Fibroblast of skin of back (primary cell): ENCODE measurements at regions not wholly inside any gene's neighbourhood (a gene's known extent, or its start where the extent isn't known, plus 50 kb on each side); places are given as distances from the start of the nearest gene placed in this dataset.
A peak's percentile ranks its signal among the peaks of the same experiment; 100 is the strongest.

Experiments
- DNase-seq: peaks from one replicate; pipeline ENCODE4 v3.0.0-alpha.2; 2013

DNA sequence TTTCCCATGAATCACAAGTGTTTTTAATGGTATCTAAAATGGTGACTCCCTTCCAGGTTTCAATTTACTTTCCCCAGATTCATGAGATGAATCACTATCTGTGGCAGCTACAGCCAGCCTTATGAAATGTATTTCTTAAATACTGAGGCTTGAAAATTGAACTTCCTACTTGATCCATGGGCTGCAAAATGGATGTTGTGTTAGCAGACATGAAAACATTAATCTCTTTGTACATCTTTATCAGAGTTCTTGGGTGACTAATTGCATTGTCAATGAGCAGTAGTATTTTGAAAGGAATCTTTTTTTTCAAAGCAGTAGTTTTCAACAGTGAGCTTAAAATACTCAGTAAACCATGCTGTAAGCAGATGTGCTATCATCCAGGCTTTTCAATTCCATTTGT is 250.8 kb downstream of the SLC6A15 start:
- DNase-seq: peak; percentile 66

DNA sequence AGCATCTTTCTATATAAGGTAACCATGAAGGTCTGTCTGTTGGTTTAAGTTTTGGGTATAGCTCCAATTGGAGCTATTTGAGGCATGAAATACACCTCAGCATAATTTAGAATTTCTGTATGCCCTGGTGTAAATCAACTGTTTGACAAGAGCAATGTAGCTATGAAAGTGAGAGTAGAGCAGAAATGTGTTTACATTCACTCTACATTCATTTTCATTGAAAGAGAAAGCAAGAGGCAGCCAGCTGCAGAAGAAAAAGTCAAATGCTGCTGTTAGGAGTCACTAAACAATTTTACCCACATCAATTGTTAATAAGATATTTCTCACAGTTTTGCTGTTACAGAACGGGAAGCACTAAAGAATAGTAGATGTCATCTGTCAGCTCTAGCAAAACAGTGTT is 252.5 kb downstream of the SLC6A15 start:
- DNase-seq: no peak

DNA sequence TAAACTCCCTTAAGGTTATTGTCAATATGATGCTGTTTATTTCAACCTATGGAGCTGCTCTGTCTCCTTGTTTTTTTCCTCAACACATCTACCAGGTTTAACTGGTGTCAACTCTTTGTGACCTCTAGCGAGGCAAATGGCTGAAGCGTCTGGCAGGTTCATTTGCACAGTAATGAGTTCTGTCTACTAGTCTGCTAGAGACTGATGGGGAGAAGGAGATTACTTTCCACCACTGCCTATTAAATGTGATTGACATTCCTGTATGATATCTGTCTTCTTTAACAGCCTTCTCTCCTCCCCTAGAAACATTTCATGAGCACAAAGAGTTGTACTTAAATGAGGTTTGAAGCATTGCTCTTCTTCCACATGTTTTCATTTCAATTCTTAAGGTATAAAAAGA is 253.7 kb downstream of the SLC6A15 start:
- no peak for DNase-seq

DNA sequence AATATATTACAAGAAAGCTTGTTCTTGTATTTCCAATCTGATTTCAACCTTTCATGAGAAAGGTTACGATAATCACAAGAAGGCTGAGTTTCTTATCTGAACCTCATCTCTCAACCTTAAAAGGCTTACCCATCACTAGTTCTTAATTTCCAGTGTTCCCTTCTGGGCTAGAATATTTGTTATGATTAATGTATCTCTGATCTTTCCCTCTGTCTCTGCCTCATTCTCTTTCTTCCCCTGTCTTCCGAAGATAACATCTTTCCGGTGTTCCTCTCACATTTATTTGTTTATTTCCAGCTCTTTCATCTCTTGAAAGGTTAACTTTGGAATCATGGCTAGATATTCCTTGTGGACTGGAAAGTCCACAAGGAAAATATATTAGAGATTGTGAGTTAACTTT is 255.9 kb downstream of the SLC6A15 start:
- no peak for DNase-seq

DNA sequence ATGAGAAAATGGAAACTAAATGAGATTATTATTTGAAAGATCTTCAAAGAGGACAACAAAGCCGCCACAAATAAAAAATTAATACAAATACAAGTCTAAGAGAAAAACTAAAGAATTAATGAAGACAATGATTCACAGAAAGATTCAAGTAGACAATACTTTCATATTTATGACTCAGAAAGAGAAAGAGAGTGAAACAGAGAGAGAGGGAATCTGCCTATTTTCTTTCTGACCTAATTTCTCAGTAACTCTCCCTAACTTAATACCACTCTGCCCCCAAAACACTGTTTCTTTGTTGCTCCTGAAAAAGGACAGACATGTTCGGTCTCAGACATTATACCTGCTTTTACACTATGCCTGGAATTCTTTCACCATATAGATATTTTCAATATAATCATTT is 259.1 kb downstream of the SLC6A15 start:
- DNase-seq: no peak

DNA sequence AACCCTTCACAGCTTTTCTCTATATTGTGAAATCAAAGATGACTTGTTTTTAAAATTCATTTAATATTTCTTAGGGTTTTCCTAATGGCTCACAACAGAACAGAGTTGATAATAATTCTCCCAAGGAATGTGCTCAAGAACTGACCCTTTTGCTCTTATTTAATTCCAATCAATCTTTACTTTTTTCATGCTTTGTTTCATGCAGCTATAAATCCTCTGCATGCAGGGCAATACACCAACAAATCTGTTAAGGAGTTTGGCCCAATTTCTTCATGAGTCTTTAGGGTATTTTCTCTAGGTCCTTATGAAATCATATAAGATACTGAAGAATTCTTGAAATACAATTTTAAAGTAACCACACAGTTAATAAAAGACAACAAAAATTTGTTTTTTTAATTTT is 264.2 kb downstream of the SLC6A15 start:
- DNase-seq: no peak

DNA sequence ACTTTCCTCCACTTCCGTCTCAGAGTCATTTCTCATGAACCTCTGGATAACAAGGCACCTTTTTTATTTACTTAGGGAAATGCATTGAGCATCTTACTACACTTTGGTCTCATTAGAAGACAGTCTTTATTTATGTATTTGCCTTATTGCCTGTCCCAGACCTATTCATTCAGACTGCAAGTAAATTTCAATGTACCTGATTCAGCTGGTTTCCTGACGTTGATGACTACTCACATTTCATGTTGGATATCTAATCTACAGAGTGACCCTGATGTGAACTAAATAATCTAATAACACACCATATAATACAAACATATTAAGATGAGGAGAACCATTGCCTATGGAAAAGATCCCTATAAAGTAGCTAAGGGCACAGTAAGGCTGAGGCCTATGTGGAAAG is 267.7 kb downstream of the SLC6A15 start:
- no peak for DNase-seq

DNA sequence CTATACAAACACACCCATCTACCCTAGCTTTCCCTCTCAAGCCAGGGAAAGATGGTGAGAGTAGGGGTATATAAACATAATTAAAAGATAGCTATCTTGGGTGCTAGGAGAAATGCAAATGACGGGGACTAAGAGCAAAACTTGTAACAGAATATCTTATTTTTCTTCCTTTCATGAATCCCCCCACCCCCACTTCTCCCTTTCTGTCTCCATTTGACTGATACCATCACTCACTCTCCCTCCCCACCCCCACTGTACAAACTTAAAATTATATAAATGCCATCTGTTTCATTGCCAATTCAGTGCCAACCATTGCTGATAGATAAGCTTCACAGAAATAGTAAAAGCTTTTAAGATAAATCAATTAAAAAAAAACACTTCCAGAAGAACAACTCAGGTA is 268.6 kb downstream of the SLC6A15 start:
- DNase-seq: no peak

DNA sequence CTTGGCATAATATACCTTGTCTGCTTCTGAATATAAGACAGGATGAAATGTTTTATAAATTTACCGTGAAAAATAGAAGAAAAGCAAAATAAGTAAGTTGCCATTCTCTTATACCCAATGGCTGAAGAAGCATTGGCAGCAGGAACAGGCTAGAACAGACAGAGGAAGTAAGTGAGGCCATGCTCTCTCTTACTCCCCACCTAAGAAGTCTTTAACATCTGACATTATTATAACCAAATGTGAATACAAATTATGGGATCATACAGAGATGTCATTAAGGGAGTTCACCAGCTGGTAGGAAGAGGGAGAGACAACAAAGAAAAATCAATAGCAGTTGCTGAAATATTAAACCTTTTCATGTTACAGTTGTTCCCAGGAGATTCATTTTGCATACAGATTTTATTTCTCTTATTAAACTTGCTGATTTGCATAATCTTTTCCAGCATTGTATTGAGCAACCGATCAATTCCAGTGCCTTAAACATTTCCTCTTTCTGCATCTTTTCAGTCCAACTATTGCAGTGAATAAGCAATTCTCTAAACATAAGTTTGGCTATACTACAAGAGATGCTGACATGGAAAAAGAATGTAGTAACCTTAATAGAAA is 270.6 kb downstream of the SLC6A15 start:
- no peak for DNase-seq

DNA sequence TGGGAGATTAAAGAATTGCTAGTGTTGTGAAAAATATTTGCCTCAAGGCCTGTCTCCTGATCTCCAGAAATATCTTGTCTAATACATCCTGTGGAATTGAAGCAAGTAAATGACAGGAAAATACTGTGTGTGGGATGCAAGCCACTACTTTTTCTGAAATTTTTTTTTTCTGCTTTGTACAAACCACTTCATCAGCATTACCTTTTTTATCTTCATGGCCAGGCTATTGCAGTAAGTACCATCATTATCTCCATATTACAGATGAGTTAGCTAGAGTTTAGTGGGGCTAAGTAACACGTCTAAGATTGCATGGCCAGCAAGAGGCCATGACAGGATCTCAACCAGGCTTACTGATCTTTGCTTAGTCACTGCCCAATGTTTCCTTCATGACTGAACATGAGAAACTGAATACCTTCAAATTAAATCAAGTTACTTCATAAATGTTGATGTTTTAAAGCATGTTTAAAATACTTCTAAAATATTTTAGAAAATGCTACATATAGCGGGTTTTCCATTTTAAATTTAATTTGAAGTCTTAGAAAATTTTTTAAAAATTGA is 273.7 kb downstream of the SLC6A15 start:
- peak; percentile 42 for DNase-seq

DNA sequence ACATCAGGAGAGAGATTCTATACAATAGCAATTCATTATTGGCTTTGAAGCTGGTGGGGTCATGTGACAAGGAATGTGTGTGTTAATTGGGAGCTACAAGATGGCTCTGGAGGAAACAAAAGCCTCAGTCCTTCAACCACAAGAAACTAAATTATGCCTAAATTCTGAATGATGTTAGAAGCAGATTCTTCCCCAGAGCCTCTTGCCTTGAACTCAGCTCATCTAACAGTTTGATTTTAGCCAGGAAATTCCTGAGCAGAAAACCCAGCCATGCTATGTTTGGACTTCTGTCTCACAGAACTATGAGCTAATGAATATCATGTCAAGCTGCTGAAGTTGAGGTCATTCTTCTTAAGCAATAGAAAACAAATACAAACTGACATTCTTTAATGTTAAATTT is 274.7 kb downstream of the SLC6A15 start:
- peak; percentile 77 for DNase-seq

DNA sequence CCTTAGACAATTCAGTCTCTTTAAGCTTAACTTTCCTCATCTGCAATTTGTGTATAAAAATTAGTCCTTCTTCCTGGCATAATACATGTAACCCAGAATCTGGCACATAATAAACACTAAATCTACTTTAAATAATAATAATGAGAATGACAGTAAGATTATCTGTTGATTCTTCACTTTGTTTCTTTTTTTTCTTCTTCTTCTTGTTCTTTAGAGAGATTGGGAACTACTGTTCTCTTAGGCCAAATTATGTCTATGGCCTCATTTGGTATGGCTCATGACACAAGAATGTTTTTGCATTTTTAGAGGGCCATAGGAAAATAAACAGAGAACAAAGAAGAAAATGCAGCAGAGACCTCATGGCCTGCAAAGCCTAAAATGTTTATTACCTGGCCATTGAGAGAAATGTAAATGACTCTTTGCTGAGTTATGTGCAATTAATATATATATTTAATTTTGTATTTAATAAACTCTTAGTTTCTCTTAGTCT is 275.8 kb downstream of the SLC6A15 start:
- DNase-seq: peak; percentile 81

DNA sequence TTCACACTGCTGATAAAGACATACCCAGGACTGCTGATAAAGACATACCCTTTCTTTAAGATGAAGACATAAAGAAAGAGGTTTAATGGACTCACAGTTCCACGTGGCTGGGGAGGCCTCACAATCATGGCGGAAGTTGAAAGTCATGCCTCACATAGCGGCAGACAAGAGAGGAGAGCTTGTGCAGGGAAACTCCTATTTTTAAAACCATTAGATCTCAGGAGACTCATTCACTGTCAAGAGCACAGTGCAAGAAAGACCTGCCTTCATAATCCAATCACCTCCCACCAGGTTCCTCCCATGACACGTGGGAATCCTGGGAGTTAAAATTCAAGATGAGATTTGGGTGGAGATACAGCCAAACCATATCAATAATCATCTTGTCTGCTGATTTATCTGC is 278.1 kb downstream of the SLC6A15 start:
- DNase-seq: no peak

DNA sequence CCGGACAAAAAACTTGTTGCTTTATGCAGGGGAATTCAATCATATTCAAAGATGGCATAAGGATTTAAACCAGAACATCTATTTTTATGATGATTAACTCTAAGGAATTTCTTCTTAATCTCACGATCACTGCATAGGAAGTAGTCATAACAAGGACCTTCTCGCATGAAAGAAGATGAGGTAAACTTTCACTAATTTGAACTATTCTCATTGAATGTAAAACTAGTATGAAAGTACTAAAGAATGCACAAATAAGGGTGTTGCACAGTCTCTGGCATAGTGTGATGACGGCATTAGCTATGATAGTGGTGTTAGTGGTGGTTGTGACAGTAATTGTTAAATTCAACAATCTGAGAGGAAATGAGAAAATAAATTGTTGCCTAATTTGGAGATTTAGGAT is 280.0 kb downstream of the SLC6A15 start:
- peak; percentile 61 for DNase-seq

DNA sequence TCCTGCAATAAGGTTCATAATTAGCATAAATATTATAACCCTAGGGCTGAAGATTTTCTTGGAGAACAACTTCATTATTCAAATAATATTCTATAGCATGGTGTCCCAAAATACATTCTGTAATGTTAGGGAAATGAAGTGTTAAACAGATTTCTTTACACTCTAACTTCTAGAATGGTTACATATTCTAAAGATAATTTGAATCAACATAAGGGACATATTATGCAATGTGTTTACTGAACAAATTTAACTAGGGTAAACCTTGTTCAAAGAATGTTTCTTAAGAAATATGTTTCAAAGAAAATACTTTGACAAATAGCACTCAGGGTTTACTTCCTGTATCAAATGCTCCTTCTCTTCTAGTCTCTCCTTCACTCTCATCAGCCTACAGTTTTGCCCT is 281.6 kb downstream of the SLC6A15 start:
- DNase-seq: no peak

DNA sequence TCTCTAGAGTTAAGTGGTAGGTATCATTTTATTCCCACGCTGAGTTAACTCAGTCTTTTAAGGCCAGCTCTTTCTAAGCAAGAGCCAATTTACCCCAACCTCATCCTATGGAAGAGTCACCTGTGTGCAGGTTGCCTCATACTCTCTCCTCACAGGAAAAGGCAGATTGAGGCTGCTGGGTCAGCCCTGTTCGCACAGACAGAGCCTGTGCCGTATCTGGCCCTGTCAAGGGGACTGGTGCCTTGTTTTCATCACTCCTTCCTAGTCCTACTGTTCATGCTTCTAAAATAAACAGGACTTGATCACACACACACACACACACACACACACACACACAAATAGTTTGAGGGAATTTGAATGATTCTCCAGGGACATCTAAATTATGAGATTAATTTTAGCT is 285.0 kb downstream of the SLC6A15 start:
- no peak for DNase-seq

DNA sequence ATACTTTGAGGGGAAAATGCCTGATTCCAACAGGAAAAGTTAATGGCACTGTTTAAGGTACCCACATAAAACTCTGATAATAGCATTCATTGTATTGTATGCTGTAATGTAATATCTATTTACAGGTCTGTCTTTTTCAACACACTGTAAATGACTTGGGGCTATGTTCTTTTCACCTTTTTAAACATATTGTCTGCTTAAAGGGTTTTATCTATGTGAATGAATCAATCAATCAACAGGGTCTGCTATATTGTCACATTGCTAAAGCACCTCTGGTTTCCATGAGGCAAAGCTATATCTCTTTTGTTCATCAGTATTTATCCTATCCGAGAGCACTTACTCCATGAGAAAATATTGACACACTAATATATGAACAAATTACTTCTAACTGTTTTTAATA is 288.0 kb downstream of the SLC6A15 start:
- no peak for DNase-seq

DNA sequence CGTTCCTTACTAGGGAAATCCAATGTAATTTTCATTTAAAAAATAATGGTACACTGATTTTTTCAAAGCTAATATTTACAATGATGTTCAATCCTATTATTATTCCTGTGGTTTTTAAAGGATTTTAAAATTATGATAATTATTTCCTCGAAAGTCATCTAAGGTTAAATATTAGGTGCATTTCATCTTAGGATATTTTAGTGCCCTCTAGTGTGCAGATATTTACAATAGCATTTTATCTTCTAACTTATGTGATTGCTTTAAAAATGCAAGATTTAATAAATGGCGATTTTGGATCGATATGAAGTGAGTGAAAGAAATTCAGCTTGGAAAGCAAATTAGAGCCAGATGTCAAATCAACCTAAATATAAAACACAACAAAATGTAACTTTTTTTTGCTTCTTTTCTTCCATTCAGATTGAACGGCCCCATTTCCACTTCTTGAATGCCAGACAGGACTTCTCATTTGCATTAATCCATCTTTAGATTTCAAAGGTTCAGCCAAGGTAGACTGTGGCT is 293.5 kb downstream of the SLC6A15 start:
- DNase-seq: no peak

DNA sequence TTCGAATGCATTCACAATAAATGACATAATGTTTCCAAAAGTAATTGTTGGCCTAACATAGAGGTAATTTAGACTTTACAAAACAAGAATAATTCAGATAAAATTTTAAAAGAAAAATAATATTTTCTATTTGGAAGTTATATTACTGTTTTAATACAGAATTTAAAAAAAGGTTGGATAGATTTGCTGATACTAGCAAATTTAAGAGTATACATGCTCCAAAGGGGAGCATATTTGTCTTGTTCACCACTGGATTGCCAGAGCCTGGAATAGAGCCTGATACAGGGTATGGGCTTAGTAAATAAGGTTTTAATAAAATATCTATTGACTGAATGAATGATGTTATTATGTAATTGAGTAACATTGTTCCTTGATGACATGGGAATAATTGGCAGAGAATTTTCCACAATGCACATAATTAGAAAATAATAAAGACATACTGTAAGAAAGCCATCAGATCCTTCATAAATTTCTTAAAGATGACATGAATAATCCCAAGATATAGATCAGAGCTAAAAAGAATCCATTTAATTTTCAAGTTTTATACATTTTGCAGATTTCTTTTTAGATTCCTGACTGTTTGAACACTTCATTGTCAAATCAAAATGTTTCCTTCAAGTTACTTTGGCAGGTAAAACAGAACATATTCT is 305.3 kb downstream of the SLC6A15 start:
- DNase-seq: no peak

DNA sequence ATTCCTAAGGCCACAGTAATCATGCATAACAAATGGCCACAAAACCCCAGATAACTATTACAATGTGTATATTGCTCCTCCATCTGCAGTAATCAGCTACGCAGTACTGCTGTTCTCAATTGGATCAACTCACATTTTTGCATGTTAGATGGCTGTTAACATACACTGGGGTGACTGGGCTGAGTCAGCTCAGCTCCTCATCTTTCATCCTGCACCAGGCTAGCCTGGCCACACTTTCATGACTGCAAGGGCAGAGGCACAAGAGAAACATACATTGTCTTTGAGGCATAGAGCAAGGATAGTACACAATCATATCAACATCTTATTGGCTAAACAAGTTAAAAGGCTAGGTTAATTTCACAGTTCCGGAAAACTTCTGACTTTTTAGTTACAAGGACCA is 306.6 kb downstream of the SLC6A15 start:
- no peak for DNase-seq

DNA sequence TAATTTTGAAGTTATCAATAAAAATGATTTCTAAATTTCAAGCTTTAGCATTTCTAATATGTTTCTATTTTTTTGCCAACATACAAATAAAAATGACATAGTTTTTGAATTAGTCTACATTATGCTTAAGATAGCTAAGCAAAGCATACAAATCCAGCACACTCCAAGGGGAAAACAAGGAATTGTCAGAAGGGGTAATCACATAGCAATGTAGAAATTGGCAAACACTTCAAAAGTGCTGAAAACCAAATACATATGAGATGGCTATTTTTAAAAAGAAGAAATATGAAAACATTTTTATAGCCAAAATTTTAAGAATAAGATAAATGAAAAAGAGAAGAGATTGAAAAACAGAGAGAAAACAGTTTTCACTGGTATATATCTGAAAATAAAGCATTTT is 308.0 kb downstream of the SLC6A15 start:
- peak; percentile 52 for DNase-seq

DNA sequence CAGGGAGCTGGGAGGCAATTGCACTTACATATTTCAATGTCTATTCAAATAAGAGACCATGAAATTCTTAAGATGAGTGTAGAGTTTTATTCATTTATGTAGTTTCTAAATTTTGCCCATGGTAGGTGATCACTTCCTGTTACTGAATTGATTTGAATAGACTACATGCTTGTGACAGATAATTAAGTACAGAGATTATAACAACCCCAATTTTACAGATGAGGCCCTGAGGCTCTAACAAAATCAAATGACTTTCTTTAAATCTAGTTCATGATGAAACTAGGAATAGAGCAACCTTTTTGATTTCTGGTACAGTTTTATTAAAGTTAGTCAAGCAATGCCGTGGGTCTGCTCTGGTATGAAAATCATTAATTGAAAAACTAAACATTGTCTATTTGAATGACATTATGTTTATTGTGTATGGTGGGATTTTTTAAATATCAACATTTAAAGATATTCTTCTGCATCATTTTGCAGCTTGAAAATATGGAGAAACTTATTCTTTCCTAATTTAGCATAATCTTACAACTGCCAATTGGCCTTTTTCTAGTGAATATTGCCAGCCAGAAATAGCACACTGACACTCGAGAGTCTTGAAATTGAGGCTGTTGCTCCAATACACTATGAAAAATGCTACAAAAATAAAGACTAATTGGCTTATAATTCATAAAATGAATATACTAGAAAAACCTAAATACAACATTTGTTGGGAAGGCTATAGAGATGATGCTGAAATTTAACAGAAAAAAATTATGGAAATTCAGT is 308.9 kb downstream of the SLC6A15 start:
- no peak for DNase-seq

DNA sequence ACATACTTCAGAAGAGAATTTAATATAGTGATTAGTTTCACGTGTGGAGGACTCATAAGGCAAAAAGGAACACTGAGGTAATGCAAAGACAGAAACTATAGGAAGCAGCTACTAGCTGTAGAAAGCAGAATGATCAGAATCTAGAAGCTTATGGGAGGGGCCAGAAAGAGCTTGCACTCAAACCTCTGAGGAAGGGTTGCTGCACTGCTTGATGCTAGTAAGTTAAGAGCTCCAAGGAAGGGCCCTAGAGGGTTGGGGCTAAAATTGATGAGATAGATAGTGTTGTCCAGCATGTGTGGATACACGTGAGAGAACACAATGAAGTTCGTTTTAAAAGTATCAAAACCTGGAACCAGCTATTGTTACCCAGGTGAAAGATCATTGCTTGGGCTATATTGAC is 311.1 kb downstream of the SLC6A15 start:
- no peak for DNase-seq
